GM12878 (cell line): ENCODE measurements at regions not wholly inside any gene's neighbourhood (a gene's known extent, or its start where the extent isn't known, plus 50 kb on each side); places are given as distances from the start of the nearest gene placed in this dataset.

Source experiments
- BCL11A ChIP-seq: IDR thresholded peaks from 2 replicates; pipeline ENCODE4 v1.6.1; 2011; ENCODE audit warnings: low read depth, low read length
- CEBPB ChIP-seq, 2 experiments: fragments of 150-350 bp in 1 of 2; IDR thresholded peaks; 2 replicates each; pipeline ENCODE4 v1.6.1; 2012 to 2014; ENCODE audit warnings: low read depth in 2 of 2, low read length in 2 of 2, borderline replicate concordance in 1 of 2, inconsistent platforms in 1 of 2
- CHD2 ChIP-seq: IDR thresholded peaks from 2 replicates; pipeline ENCODE4 v1.6.1; 2011; ENCODE audit warnings: low read depth, low read length, improper control_type of control experiment, borderline replicate concordance
- CREB1 ChIP-seq: IDR thresholded peaks from 2 replicates; pipeline ENCODE4 v1.6.1; 2012; ENCODE audit warnings: low read depth, mild to moderate bottlenecking, inconsistent platforms
- EZH2 ChIP-seq: IDR thresholded peaks from 2 replicates; pipeline ENCODE4 v1.6.1; 2012; ENCODE audit warnings: low read depth, mild to moderate bottlenecking, control low read depth, inconsistent platforms, low read length, borderline replicate concordance; ENCODE audit not compliant: control insufficient read depth
- MYC ChIP-seq: IDR thresholded peaks from 2 replicates; pipeline ENCODE4 v1.6.1; 2011; ENCODE audit warnings: mild to moderate bottlenecking, low read length, moderate library complexity, inconsistent platforms; ENCODE audit not compliant: insufficient read depth, insufficient replicate concordance, insufficient read length, severe bottlenecking
- POLR2AphosphoS2 ChIP-seq: IDR thresholded peaks from 2 replicates; pipeline ENCODE4 v1.6.1; 2011; ENCODE audit warnings: low read depth, mild to moderate bottlenecking, low read length, improper control_type of control experiment, moderate library complexity
- POLR2AphosphoS5 ChIP-seq: IDR thresholded peaks from 2 replicates; pipeline ENCODE4 v1.6.1; 2011; ENCODE audit warnings: mild to moderate bottlenecking, low read length, inconsistent platforms
- SMAD1 ChIP-seq: fragments of 450-650 bp; IDR thresholded peaks from 2 replicates; pipeline ENCODE4 v1.6.1; 2018; ENCODE audit warnings: mild to moderate bottlenecking, low read depth; ENCODE audit not compliant: partially characterized antibody
- SRF ChIP-seq, 2 experiments: IDR thresholded peaks; 2 replicates each; pipeline ENCODE4 v1.6.1; 2011; ENCODE audit warnings: low read depth in 2 of 2, low read length in 2 of 2, mild to moderate bottlenecking in 1 of 2, moderate library complexity in 1 of 2
- YY1 ChIP-seq: IDR thresholded peaks from 2 replicates; pipeline ENCODE4 v1.6.1; 2011; ENCODE audit warnings: low read depth, mild to moderate bottlenecking, low read length
- TF ChIP-seq, protein P1 (sequence below), 3 experiments: IDR thresholded peaks in 2 of 3; conservative IDR thresholded peaks in 1 of 3; 2 replicates each; pipeline ENCODE4 v1.5.1; 2011; ENCODE audit warnings: low read depth in 3 of 3, low read length in 3 of 3, mild to moderate bottlenecking in 3 of 3, control low read depth in 2 of 3, moderate library complexity in 2 of 3, inconsistent platforms in 1 of 3, mixed read lengths in 1 of 3; ENCODE audit not compliant: control insufficient read depth in 2 of 3, insufficient read depth in 1 of 3; ENCODE audit errors: extremely low read depth in 1 of 3

DNA sequence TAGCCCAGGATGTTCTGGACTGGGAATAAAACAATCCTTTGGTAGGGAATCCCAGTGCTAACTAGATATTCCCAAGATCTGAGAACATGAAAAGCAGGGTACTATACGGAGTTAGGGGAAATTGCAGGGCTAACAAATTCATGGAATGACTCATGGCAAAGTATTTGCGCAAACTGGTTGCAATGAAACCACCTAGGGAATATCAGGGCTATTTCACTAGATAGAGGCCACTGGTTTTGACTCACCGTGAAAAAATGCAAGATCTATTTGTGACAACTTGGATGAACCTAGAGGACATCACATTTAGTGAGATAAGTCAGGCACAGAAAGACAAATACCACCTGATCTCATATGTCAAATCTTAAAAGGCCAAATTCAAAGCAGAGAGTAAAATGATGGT is 233.3 kb downstream of the MBD2 start:
- no peak for TF ChIP-seq CEBPB (IDR thresholded peaks at IDR 0.05; ENCODE audit: borderline replicate concordance in 1 of 2, low read depth in 2 of 2, low read length in 2 of 2)
- no peak for TF ChIP-seq SMAD1
- TF ChIP-seq, protein P1, sequence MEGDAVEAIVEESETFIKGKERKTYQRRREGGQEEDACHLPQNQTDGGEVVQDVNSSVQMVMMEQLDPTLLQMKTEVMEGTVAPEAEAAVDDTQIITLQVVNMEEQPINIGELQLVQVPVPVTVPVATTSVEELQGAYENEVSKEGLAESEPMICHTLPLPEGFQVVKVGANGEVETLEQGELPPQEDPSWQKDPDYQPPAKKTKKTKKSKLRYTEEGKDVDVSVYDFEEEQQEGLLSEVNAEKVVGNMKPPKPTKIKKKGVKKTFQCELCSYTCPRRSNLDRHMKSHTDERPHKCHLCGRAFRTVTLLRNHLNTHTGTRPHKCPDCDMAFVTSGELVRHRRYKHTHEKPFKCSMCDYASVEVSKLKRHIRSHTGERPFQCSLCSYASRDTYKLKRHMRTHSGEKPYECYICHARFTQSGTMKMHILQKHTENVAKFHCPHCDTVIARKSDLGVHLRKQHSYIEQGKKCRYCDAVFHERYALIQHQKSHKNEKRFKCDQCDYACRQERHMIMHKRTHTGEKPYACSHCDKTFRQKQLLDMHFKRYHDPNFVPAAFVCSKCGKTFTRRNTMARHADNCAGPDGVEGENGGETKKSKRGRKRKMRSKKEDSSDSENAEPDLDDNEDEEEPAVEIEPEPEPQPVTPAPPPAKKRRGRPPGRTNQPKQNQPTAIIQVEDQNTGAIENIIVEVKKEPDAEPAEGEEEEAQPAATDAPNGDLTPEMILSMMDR (IDR thresholded peaks at IDR 0.05 in 2 of 3, conservative IDR thresholded peaks at IDR 0.05 in 1 of 3; ENCODE audit: control insufficient read depth in 2 of 3, extremely low read depth in 1 of 3, insufficient read depth in 1 of 3, low read depth in 3 of 3, low read length in 3 of 3) = no peak
- TF ChIP-seq YY1 = no peak
- no peak for TF ChIP-seq BCL11A
- TF ChIP-seq EZH2 = no peak
- TF ChIP-seq POLR2AphosphoS2 = no peak
- TF ChIP-seq MYC = no peak
- no peak for TF ChIP-seq SRF (IDR thresholded peaks at IDR 0.05; ENCODE audit: low read depth in 2 of 2, low read length in 2 of 2)
- no peak for TF ChIP-seq CHD2
- TF ChIP-seq POLR2AphosphoS5 = no peak
- no peak for TF ChIP-seq CREB1
